GM18511 (cell line): ENCODE measurements at regions not wholly inside any gene's neighbourhood (a gene's known extent, or its start where the extent isn't known, plus 50 kb on each side); places are given as distances from the start of the nearest gene placed in this dataset.
"Not testable (repeated sequence)": the region's sequence is repeated elsewhere in the genome, so short reads cannot be mapped to it uniquely, and the experiment has no call there.

Experiments
- ATAC-seq: cut with Tn5 transposase; IDR thresholded peaks from one replicate; pipeline ENCODE4 v1.9.1; 2021; ENCODE audit warnings: mild to moderate bottlenecking, moderate library complexity; ENCODE audit not compliant: unreplicated experiment

DNA sequence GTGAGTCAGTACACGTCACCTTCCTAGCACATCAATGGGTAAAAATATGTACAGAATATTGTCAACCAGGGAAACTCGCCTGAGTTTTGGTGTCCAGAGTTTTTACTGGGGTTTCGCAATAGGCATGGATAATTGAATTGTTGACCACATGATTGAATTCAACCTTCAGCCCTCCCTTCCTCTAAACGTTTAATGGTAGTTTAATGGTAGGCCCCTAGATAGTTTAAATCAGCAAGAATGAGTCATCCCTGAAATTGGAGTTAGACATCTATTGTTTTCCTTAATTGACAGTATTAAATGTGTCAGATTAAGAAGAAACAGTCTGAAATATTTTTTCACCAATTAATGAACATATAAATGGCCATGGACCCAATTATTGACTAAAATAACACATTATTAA, 57.8 kb upstream of the CACNA2D1 start:
- no peak for ATAC-seq

- ATAC-seq = not testable (repeated sequence)
These were observed 56.0 kb upstream of the CACNA2D1 start for GRCh38 chr7:82499546-82499945.

DNA sequence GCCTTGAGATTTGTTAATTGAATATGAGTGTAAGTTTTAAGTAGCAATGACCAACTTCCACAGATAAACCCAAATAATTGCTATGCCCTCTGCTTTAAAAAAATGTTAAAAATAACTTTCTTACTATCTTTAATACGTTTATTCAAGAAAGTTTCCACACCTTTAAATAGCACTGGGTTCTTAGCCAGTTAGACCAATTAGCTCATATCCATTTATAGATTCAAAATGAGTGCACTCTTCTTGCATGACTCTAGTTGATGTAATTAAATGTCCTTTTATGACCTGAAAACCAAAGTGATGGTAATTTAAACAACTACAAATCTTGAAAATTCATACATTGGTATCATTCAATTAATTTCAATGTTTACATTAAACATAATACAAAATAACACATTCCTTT, 50.8 kb upstream of the CACNA2D1 start:
- no peak for ATAC-seq
